ENCODE measurements at regions not wholly inside any gene's neighbourhood (a gene's known extent, or its start where the extent isn't known, plus 50 kb on each side); places are given as distances from the start of the nearest gene placed in this dataset.
A peak's percentile ranks its signal among the peaks of the same experiment; 100 is the strongest.

DNA sequence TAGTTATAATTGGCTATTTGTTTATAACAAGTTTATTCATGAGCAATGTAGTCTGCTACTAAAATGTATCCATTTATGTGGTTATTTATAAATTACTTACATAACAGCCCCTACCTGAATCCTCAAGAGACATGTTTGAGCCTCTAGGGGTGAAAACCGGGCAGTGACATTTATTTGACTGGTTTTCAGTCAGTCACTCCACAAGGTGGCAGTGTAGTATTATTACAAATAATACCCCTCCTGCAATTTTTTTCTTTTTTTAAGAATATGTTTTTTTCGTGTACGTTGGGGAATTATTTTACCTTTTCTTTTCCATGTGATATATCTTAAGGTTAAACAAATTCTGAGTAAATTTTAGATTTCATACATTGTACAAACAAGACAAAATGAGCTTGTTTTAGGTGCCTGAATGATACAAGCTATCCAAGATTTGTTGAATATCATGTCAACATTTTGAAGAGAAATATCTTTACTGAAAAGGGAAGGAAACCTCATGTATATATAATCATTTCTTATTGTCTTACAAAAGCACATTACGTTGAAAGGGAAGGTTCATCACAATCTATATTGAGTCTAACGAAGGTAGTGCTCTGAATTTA lies 598.7 kb upstream of the TECRL start:
- TF ChIP-seq, protein P1, sequence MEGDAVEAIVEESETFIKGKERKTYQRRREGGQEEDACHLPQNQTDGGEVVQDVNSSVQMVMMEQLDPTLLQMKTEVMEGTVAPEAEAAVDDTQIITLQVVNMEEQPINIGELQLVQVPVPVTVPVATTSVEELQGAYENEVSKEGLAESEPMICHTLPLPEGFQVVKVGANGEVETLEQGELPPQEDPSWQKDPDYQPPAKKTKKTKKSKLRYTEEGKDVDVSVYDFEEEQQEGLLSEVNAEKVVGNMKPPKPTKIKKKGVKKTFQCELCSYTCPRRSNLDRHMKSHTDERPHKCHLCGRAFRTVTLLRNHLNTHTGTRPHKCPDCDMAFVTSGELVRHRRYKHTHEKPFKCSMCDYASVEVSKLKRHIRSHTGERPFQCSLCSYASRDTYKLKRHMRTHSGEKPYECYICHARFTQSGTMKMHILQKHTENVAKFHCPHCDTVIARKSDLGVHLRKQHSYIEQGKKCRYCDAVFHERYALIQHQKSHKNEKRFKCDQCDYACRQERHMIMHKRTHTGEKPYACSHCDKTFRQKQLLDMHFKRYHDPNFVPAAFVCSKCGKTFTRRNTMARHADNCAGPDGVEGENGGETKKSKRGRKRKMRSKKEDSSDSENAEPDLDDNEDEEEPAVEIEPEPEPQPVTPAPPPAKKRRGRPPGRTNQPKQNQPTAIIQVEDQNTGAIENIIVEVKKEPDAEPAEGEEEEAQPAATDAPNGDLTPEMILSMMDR (conservative IDR thresholded peaks at IDR 0.05), result peak; percentile 82
- no peak for TF ChIP-seq ZFX (IDR thresholded peaks at IDR 0.05)
- H3K27ac ChIP-seq, result no peak overlapping the region

DNA sequence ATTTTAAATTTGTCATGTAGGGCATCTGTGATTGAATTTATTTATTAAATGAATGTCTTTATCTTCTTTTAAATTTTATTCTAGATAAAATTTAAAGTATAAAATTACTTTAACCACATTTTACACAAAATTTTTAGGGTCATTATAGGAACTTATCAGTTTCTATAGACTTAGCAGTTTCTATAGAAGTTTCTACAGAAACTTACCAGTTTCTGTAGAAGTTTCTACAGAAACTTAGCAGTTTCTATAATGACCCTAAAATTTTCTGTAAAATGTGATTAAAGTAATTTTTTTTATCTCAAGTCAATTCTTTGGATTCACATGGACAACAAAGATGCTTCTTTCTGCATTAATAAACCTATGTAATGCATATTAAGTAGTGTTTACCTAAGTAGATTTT lies 565.9 kb upstream of the TECRL start:
- H3K27ac ChIP-seq, result no peak overlapping the region

DNA sequence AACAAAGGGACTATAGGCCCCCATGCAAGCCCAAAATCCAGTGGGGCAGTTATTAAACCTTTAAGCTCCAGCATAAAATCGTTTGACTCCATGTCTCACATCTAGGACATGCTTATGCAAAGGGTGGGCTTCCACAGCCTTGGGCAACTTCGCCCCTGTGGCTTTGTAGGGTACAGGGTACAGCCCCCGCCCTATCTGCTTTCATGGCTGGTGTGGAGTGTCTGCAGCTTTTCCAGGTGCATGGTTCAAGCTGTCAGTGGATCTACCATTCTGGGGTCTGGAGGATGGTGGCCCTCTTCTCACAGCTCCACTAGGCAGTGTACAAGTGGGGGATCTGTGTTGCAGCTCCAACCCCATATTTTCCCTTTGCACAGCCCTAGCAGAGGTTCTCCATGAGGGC lies 559.8 kb upstream of the TECRL start:
- no peak for TF ChIP-seq ZFX (IDR thresholded peaks at IDR 0.05)
- TF ChIP-seq, protein P1 (conservative IDR thresholded peaks at IDR 0.05), result no peak

More for the DNA sequence above, 565.9 kb upstream of the TECRL start:
- TF ChIP-seq, protein P1 (conservative IDR thresholded peaks at IDR 0.05), result no peak
- TF ChIP-seq ZFX (IDR thresholded peaks at IDR 0.05), result no peak

DNA sequence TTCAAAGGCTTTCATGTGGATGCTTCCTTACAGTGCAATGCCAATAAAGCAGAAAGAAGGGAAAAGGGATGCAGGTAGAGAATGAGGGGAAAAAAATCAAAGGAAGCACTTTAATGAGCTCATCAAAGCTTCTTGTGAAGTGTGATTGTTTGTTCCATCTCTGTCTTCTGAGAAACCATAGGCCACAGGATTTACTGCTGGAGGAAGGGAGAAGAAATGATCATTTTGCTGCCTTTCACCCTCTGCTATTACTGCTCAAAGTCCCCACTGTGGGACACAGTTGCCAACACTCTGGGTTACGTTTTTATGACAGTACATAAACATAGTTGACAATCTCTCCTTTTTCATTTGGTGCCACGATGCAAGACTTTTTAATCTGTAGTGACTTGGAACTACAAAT lies 558.0 kb upstream of the TECRL start:
- no peak overlapping the region for H3K27ac ChIP-seq
- TF ChIP-seq ZFX (IDR thresholded peaks at IDR 0.05), result no peak

More for the DNA sequence above, 559.8 kb upstream of the TECRL start:
- H3K27ac ChIP-seq, result no peak overlapping the region

DNA sequence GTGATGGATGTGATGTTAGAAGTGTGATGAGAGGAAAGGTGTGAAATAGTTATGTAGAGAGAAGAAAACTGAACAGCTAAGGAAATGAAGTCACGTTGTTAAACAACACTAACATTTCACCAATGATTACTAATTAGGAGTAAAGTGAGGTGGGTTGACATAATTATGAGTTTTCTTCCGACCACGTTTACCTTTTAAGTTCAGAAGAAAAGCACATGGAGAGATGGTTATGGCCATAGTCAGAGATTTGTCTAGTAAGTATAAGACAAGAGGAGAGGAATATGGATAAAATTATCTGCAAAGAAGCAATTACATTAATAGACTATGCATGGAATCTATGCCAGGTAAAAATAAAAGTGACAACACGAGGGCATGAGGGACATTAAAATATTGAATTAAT lies 551.3 kb upstream of the TECRL start:
- TF ChIP-seq, protein P1 (conservative IDR thresholded peaks at IDR 0.05), result no peak
- TF ChIP-seq ZFX (IDR thresholded peaks at IDR 0.05), result no peak
- H3K27ac ChIP-seq, result no peak overlapping the region

DNA sequence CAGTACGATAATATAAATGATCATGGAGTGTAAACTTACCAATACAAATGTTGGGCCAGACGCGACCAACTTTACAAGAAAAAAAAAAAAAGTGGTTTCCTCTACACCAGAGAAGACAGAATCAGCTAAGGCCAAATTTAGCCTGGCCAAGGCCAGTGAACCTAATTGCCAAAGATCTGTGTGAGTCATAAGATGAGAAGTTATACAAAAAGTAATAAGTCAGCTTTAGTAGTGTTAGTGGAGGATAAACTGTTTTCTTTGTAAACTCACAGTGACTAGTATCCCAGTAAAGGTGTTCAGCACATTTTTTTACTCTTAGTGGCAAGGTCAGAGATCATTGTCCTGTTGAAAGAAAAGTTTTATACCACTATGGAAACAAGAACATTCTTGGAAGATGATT lies 531.4 kb upstream of the TECRL start:
- no peak overlapping the region for H3K27ac ChIP-seq
- no peak for TF ChIP-seq ZFX (IDR thresholded peaks at IDR 0.05)
- TF ChIP-seq, protein P1 (conservative IDR thresholded peaks at IDR 0.05), result no peak

DNA sequence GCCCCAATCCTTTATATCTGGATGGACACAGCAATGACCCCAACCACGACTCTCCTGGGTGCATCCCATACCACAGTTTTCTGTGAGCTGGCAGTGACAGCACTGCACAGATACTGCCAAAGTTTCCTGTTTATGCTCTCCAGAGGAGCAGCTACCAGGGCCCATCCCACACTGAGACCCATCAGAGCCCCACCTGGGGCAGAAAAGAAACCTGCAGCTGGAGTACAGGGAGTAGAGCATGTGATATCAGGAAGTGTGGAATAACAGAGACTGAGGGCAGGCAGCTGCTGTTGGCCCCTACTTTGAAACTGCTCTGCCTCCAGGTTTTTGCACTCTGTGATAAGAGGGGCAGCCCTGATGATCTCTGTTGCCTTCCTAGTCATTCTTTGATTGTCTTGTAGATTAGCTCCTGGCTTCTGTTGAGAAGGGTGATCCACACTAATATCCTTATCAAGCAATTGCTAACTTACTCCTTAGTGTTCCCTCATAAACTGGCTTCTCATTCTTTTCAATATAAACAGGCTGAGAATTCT lies 526.3 kb upstream of the TECRL start:
- H3K27ac ChIP-seq, result no peak overlapping the region
- TF ChIP-seq, protein P1 (conservative IDR thresholded peaks at IDR 0.05), result no peak
- no peak for TF ChIP-seq ZFX (IDR thresholded peaks at IDR 0.05)

DNA sequence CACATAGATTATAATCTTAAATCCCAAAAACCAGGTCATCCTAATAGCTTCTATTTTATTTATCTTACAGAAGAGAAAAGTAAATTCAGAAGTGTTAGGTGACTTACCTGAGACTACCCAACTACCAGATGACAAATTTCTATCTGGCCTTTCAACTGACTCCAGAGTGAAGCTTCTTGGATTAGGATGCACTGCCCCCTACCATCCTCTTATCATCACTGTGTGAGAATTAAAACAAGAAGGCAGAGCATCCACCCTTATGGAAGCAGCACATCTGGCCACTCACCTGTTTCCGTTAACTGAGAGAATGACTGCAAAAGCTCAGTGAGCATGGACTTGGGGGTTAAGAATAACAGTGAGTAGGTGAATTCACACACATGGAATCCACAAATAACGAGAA lies 502.6 kb upstream of the TECRL start:
- TF ChIP-seq, protein P1 (conservative IDR thresholded peaks at IDR 0.05), result no peak

More for the DNA sequence above, 502.6 kb upstream of the TECRL start:
- no peak overlapping the region for H3K27ac ChIP-seq
